A673 (cell line): ENCODE measurements at regions not wholly inside any gene's neighbourhood (a gene's known extent, or its start where the extent isn't known, plus 50 kb on each side); places are given as distances from the start of the nearest gene placed in this dataset.

Experiments used
- BruUV-seq: library from RNA; stranded (reverse); fragments of 400-500 nt; replicated peaks from 2 replicates; lab custom pipeline; 2021; lab: Mats Ljungman, UMichigan
- CTCF ChIA-PET: fragments of 300-600 bp; sonication (Branson Sonifier 250); formaldehyde crosslinking; loops from one replicate; lab custom pipeline; 2022; ENCODE audit warnings: antibody characterized with exemption; lab: Charles Lee
- POLR2A ChIA-PET: fragments of 300-600 bp; sonication (Branson Sonifier 250); formaldehyde crosslinking; loops from one replicate; lab custom pipeline; 2022; ENCODE audit warnings: antibody characterized with exemption; ENCODE audit not compliant: low non-redundant PET; lab: Charles Lee
- DNase-seq: peaks from one replicate; pipeline ENCODE4 v3.0.0-alpha.2; 2015; ENCODE audit warnings: low spot score
- H3K27ac ChIP-seq: fragments of 200-600 bp; sonication (generic); 2 replicates; pipeline ENCODE4 v1.5.1; 2016; ENCODE audit warnings: mixed run types, low read depth, mild to moderate bottlenecking, mixed read lengths, antibody characterized with exemption, low read length; ENCODE audit not compliant: poor library complexity, severe bottlenecking
- H3K27me3 ChIP-seq: fragments of 200-600 bp; sonication (generic); replicated peaks from 2 replicates; pipeline ENCODE4 v1.6.1; 2017; ENCODE audit warnings: mixed run types, low read depth, mild to moderate bottlenecking, mixed read lengths, antibody characterized with exemption, low read length; ENCODE audit not compliant: insufficient read depth, poor library complexity
- H3K36me3 ChIP-seq: fragments of 200-600 bp; sonication (generic); 2 replicates; pipeline ENCODE4 v1.6.1; 2016; ENCODE audit warnings: mixed run types, mild to moderate bottlenecking, mixed read lengths, antibody characterized with exemption, low read length; ENCODE audit not compliant: insufficient read depth, poor library complexity, severe bottlenecking
- H3K4me1 ChIP-seq: fragments of 200-600 bp; sonication (generic); 2 replicates; pipeline ENCODE4 v1.6.1; 2017; ENCODE audit warnings: mixed run types, mild to moderate bottlenecking, mixed read lengths, antibody characterized with exemption, low read length; ENCODE audit not compliant: insufficient read depth, poor library complexity, severe bottlenecking
- H3K4me3 ChIP-seq: fragments of 200-600 bp; sonication (generic); 2 replicates; pipeline ENCODE4 v1.5.1; 2016; ENCODE audit warnings: low read depth, mixed run types, mild to moderate bottlenecking, mixed read lengths, low read length; ENCODE audit not compliant: poor library complexity, severe bottlenecking
- H3K9me3 ChIP-seq: fragments of 200-600 bp; sonication (generic); 2 replicates; pipeline ENCODE4 v1.6.1; 2016; ENCODE audit warnings: mixed run types, low read depth, mild to moderate bottlenecking, mixed read lengths, antibody characterized with exemption, low read length; ENCODE audit not compliant: poor library complexity, severe bottlenecking
- EZH2 ChIP-seq: fragments of 200-600 bp; sonication (generic); IDR thresholded peaks from 2 replicates; pipeline ENCODE4 v1.6.1; 2017; ENCODE audit warnings: borderline replicate concordance, low read depth, mild to moderate bottlenecking, mixed read lengths, antibody characterized with exemption, low read length; ENCODE audit not compliant: poor library complexity, severe bottlenecking
- intact Hi-C: fragments of 100-400 bp; cut with micrococcal nuclease; formaldehyde crosslinking; loops from one replicate; pipeline ENCODE4 v1.10.0; 2022; ENCODE audit not compliant: unreplicated experiment
- TF ChIP-seq, protein P1 (sequence below): fragments of 300-800, 200-600 bp; sonication (generic); conservative IDR thresholded peaks from 2 replicates; pipeline ENCODE4 v1.5.1; 2017; ENCODE audit warnings: low read depth, mild to moderate bottlenecking, antibody characterized with exemption, low read length, moderate library complexity, mixed read lengths

DNA sequence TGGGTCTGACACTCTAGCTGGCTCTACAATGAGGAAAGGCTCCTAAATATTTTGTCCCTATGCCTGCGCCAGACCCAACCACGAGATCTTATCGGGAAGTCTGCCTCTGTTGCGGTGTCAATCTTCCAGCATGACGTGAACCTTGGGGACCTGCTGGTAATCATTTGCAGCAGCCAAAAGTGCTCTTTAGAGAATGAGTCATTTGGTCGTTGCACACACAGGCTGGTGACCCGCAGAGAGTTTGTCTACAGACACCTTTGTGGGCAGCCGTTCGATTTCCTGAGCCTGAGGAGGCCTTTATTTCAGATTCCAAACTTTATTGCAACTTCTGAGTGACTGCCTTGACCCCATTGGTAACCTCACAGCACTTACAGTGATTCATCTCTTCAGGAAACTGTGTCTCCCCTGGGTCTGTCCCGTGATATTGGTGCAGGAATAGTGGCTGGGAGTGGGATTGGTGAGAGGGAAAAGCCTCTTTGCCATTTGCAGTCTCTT lies 326.1 kb downstream of the NSG2 start:
- no peaks in the 10 kb centered on the region for H3K9me3 ChIP-seq
- no peaks in the 10 kb centered on the region for H3K36me3 ChIP-seq
- no peaks in the 10 kb centered on the region for H3K4me1 ChIP-seq
- DNase-seq = peak; percentile 70
- H3K4me3 ChIP-seq = no peak overlapping the region
- ChIA-PET POLR2A (no interaction called here), CTCF (no interaction called here)
- TF ChIP-seq EZH2 = no peak
- TF ChIP-seq, protein P1, sequence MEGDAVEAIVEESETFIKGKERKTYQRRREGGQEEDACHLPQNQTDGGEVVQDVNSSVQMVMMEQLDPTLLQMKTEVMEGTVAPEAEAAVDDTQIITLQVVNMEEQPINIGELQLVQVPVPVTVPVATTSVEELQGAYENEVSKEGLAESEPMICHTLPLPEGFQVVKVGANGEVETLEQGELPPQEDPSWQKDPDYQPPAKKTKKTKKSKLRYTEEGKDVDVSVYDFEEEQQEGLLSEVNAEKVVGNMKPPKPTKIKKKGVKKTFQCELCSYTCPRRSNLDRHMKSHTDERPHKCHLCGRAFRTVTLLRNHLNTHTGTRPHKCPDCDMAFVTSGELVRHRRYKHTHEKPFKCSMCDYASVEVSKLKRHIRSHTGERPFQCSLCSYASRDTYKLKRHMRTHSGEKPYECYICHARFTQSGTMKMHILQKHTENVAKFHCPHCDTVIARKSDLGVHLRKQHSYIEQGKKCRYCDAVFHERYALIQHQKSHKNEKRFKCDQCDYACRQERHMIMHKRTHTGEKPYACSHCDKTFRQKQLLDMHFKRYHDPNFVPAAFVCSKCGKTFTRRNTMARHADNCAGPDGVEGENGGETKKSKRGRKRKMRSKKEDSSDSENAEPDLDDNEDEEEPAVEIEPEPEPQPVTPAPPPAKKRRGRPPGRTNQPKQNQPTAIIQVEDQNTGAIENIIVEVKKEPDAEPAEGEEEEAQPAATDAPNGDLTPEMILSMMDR = no peak
- H3K27ac ChIP-seq = no peak overlapping the region
- intact Hi-C loops = no loop called here
- peaks cover 5% of the 10 kb centered on the region for H3K27me3 ChIP-seq
- no TSS peak for BruUV-seq

DNA sequence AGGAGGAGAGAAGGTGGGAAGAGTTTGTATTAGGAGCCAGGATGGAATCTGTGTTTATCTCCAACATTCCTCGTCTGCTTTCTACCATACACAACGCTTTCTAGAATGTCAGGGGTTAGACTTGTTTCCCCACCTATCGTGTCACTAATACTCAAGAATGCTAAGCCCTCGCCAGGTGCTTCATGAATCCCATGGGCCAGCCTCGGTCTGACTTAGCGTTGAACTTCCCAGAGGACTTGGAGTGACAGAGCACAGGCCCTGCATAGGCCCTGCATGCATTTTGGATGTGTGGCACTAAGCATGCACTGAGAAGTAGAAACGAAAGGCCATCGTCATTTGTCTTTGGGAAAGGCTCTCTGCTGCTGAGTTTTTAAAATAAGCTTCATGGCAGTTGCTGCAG lies 328.7 kb downstream of the NSG2 start:
- Histone ChIP-seq H3K36me3 (no peaks in the 10 kb centered on the region), H3K27ac (no peak overlapping the region), H3K9me3 (no peaks in the 10 kb centered on the region), H3K27me3 (no peaks in the 10 kb centered on the region), H3K4me1 (no peaks in the 10 kb centered on the region), H3K4me3 (no peak overlapping the region)
- no TSS peak for BruUV-seq
- CTCF ChIA-PET = no interaction called here
- no peak for DNase-seq
- intact Hi-C loops = no loop called here
- POLR2A ChIA-PET = no interaction called here
- no peak for TF ChIP-seq EZH2
- TF ChIP-seq, protein P1 = no peak

DNA sequence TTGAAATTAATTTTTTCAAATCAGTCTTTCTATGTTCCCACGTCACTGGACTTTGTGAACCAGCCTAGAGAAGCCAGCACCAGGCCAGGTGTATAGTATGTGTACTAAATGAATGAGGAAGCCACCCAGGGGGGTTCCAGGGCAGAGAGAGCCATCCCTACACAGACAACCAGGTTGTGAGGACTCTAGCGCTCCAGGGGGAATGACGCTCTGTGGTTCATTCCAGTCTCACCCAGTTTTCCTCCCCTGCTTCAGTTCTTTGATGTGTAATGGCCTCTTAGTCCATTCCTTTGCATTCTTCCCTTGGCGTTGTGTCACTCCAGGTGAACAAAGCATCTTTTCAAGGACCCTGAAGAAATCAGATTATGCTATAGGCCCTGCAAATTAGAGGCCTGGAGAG lies 330.6 kb downstream of the NSG2 start:
- no peak for DNase-seq
- Histone ChIP-seq H3K27ac (no peak overlapping the region), H3K27me3 (no peaks in the 10 kb centered on the region), H3K4me3 (no peak overlapping the region), H3K9me3 (no peaks in the 10 kb centered on the region), H3K4me1 (no peaks in the 10 kb centered on the region), H3K36me3 (no peaks in the 10 kb centered on the region)
- TF ChIP-seq, protein P1 = no peak
- TF ChIP-seq EZH2 = no peak
- ChIA-PET POLR2A (no interaction called here), CTCF (no interaction called here)
- BruUV-seq = no TSS peak
- intact Hi-C loops = no loop called here
